IMR-90 (cell line): ENCODE measurements at regions not wholly inside any gene's neighbourhood (a gene's known extent, or its start where the extent isn't known, plus 50 kb on each side); places are given as distances from the start of the nearest gene placed in this dataset.

ENCODE experiments used
- ATAC-seq: fragments of 200-7000 bp; cut with Tn5 transposase; 2 replicates; pipeline ENCODE4 v1.9.1; 2020; ENCODE audit warnings: low read depth, mild to moderate bottlenecking, moderate library complexity
- BruUV-seq: library from RNA; stranded (reverse); fragments of 400-500 nt; replicated peaks from 2 replicates; lab custom pipeline; 2021; lab: Mats Ljungman, UMichigan
- CTCF ChIA-PET: fragments of 300-600 bp; formaldehyde crosslinking; extraction: SDS; loops from one replicate; lab custom pipeline; 2021; ENCODE audit warnings: antibody characterized with exemption; lab: Yijun Ruan, JAX
- POLR2A ChIA-PET: fragments of 300-600 bp; sonication (Branson Sonifier 250); formaldehyde crosslinking; loops from one replicate; lab custom pipeline; 2022; ENCODE audit warnings: antibody characterized with exemption; ENCODE audit not compliant: unreplicated experiment; lab: Charles Lee
- DNase-seq: peaks from one replicate; pipeline ENCODE4 v3.0.0; 2013
- H2AFZ ChIP-seq: replicated peaks from 2 replicates; pipeline ENCODE3; 2013; ENCODE audit warnings: low read length, mild to moderate bottlenecking; ENCODE audit not compliant: poor library complexity
- H2AK5ac ChIP-seq: 2 replicates; pipeline ENCODE4 v1.6.1; 2013; ENCODE audit warnings: low read depth, low read length, inconsistent platforms
- H2AK9ac ChIP-seq: replicated peaks from 2 replicates; pipeline ENCODE3; 2013; ENCODE audit warnings: mild to moderate bottlenecking, low read depth, low read length, moderate library complexity; ENCODE audit not compliant: poor library complexity
- H2BK120ac ChIP-seq: 2 replicates; pipeline ENCODE4 v1.6.1; 2013; ENCODE audit warnings: low read depth, low read length, inconsistent platforms
- H2BK15ac ChIP-seq: 3 replicates; pipeline ENCODE4 v1.6.1; 2013; ENCODE audit warnings: low read depth, low read length, inconsistent platforms
- H2BK20ac ChIP-seq: 2 replicates; pipeline ENCODE4 v1.6.1; 2013; ENCODE audit warnings: low read depth, mild to moderate bottlenecking, inconsistent platforms, low read length, moderate library complexity
- H2BK5ac ChIP-seq: 2 replicates; pipeline ENCODE4 v1.6.1; 2013; ENCODE audit warnings: mild to moderate bottlenecking, low read depth, low read length, inconsistent platforms; ENCODE audit not compliant: poor library complexity, severe bottlenecking
- H3K14ac ChIP-seq: replicated peaks from 2 replicates; pipeline ENCODE4 v1.6.1; 2013; ENCODE audit warnings: low read depth, low read length, inconsistent platforms
- H3K18ac ChIP-seq: 2 replicates; pipeline ENCODE4 v1.6.1; 2013; ENCODE audit warnings: low read depth, low read length, control low read depth
- H3K23ac ChIP-seq: 2 replicates; pipeline ENCODE4 v1.6.1; 2013; ENCODE audit warnings: low read depth, low read length, inconsistent platforms
- H3K27ac ChIP-seq: 2 replicates; pipeline ENCODE4 v1.5.1; 2013; ENCODE audit warnings: mild to moderate bottlenecking, control low read depth, low read length; ENCODE audit not compliant: insufficient read depth
- H3K27me3 ChIP-seq: 2 replicates; pipeline ENCODE4 v1.6.1; 2013; ENCODE audit warnings: low read length; ENCODE audit not compliant: control insufficient read depth, insufficient read depth
- H3K36me3 ChIP-seq: 2 replicates; pipeline ENCODE4 v1.6.1; 2013; ENCODE audit warnings: low read length, mixed read lengths; ENCODE audit not compliant: control insufficient read depth, insufficient read depth
- H3K4ac ChIP-seq: 2 replicates; pipeline ENCODE4 v1.6.1; 2013; ENCODE audit warnings: low read depth, low read length, inconsistent platforms
- H3K4me1 ChIP-seq: 2 replicates; pipeline ENCODE4 v1.6.1; 2013; ENCODE audit warnings: low read length, mixed read lengths; ENCODE audit not compliant: control insufficient read depth, insufficient read depth
- H3K4me2 ChIP-seq: 2 replicates; pipeline ENCODE4 v1.6.1; 2013; ENCODE audit warnings: low read depth, mild to moderate bottlenecking, control low read depth, low read length, moderate library complexity
- H3K4me3 ChIP-seq: 2 replicates; pipeline ENCODE4 v1.5.1; 2013; ENCODE audit warnings: low read depth, mild to moderate bottlenecking, control low read depth, low read length, moderate library complexity; ENCODE audit not compliant: insufficient read depth
- H3K56ac ChIP-seq: 2 replicates; pipeline ENCODE4 v1.6.1; 2013; ENCODE audit warnings: low read length, inconsistent platforms; ENCODE audit not compliant: insufficient read depth; ENCODE audit errors: extremely low read depth
- H3K79me1 ChIP-seq, 2 experiments: 2 replicates each; pipeline ENCODE4 v1.6.1; 2013; ENCODE audit warnings: low read length in 2 of 2, inconsistent platforms in 1 of 2, low read depth in 1 of 2
- H3K9ac ChIP-seq: 2 replicates; pipeline ENCODE4 v1.6.1; 2013; ENCODE audit warnings: low read depth, low read length, control low read depth
- H3K9me1 ChIP-seq: 2 replicates; pipeline ENCODE4 v1.6.1; 2013; ENCODE audit warnings: low read length, inconsistent platforms; ENCODE audit not compliant: insufficient read depth
- H3K9me3 ChIP-seq: 2 replicates; pipeline ENCODE4 v1.6.1; 2013; ENCODE audit warnings: low read length; ENCODE audit not compliant: control insufficient read depth, insufficient read depth
- H4K20me1 ChIP-seq: 2 replicates; pipeline ENCODE4 v1.6.1; 2013; ENCODE audit warnings: low read length, inconsistent platforms; ENCODE audit not compliant: insufficient read depth
- H4K5ac ChIP-seq: 2 replicates; pipeline ENCODE4 v1.6.1; 2013; ENCODE audit warnings: mild to moderate bottlenecking, low read depth, low read length, control low read depth
- H4K8ac ChIP-seq, 2 experiments: 2 replicates each; pipeline ENCODE4 v1.6.1; 2013; ENCODE audit warnings: low read depth in 2 of 2, low read length in 2 of 2, control low read depth in 1 of 2, inconsistent platforms in 1 of 2
- H4K91ac ChIP-seq: 2 replicates; pipeline ENCODE4 v1.6.1; 2013; ENCODE audit warnings: low read depth, low read length, inconsistent platforms; ENCODE audit not compliant: insufficient read depth
- BHLHE40 ChIP-seq: fragments of 150-350 bp; IDR thresholded peaks from 2 replicates; pipeline ENCODE4 v1.6.1; 2016; ENCODE audit warnings: mild to moderate bottlenecking, low read depth, low read length
- CEBPB ChIP-seq: IDR thresholded peaks from 2 replicates; pipeline ENCODE4 v1.6.1; 2012; ENCODE audit warnings: low read depth, low read length, improper control_type of control experiment
- CHD1 ChIP-seq: IDR thresholded peaks from 2 replicates; pipeline ENCODE4 v1.6.1; 2012; ENCODE audit warnings: low read depth, low read length, improper control_type of control experiment
- FOS ChIP-seq: fragments of 150-350 bp; IDR thresholded peaks from 2 replicates; pipeline ENCODE4 v1.6.1; 2016; ENCODE audit warnings: low read depth, low read length
- MAFK ChIP-seq: IDR thresholded peaks from 2 replicates; pipeline ENCODE4 v1.6.1; 2012; ENCODE audit warnings: low read depth, low read length, improper control_type of control experiment
- MAZ ChIP-seq: IDR thresholded peaks from 2 replicates; pipeline ENCODE4 v1.6.1; 2012; ENCODE audit warnings: low read depth, mild to moderate bottlenecking, low read length, improper control_type of control experiment, moderate library complexity, borderline replicate concordance
- MXI1 ChIP-seq: IDR thresholded peaks from 2 replicates; pipeline ENCODE4 v1.6.1; 2012; ENCODE audit warnings: low read depth, mild to moderate bottlenecking, low read length, moderate library complexity, borderline replicate concordance
- NFE2L2 ChIP-seq: fragments of 150-350 bp; IDR thresholded peaks from 2 replicates; pipeline ENCODE4 v1.6.1; 2016; ENCODE audit warnings: low read depth, mild to moderate bottlenecking, low read length
- POLR2A ChIP-seq: IDR thresholded peaks from 2 replicates; pipeline ENCODE4 v1.6.1; 2012; ENCODE audit warnings: mild to moderate bottlenecking, low read depth, low read length
- RAD21 ChIP-seq: IDR thresholded peaks from 2 replicates; pipeline ENCODE4 v1.6.1; 2012; ENCODE audit warnings: low read length, improper control_type of control experiment
- RCOR1 ChIP-seq: IDR thresholded peaks from 2 replicates; pipeline ENCODE4 v1.6.1; 2012; ENCODE audit warnings: mild to moderate bottlenecking, low read length, improper control_type of control experiment; ENCODE audit not compliant: insufficient replicate concordance
- RFX5 ChIP-seq: IDR thresholded peaks from 2 replicates; pipeline ENCODE4 v1.8.0; 2012; ENCODE audit warnings: low read depth, mild to moderate bottlenecking, low read length, moderate library complexity
- SMC3 ChIP-seq: fragments of 150-350 bp; IDR thresholded peaks from 2 replicates; pipeline ENCODE4 v1.6.1; 2016; ENCODE audit warnings: low read depth, mild to moderate bottlenecking, antibody characterized with exemption, low read length, moderate library complexity
- dilution Hi-C: fragments of 300-500 bp; cut with HindIII; formaldehyde crosslinking; loops from one replicate; pipeline ENCODE4 v1.14.3; 2018; ENCODE audit warnings: low sequenced_read_pairs; ENCODE audit not compliant: unreplicated experiment
- in situ Hi-C: fragments of 300-500 bp; cut with MboI; formaldehyde crosslinking; loops from 3 replicates; pipeline ENCODE4 v1.14.3; 2019; ENCODE audit warnings: low sequenced_read_pairs, inconsistent platforms, mixed read lengths
- intact Hi-C: fragments of 100-400 bp; cut with micrococcal nuclease; formaldehyde crosslinking; loops from 2 replicates; pipeline ENCODE4 v1.10.0; 2022
- TF ChIP-seq, protein P1 (sequence below): fragments of 150-350 bp; IDR thresholded peaks from 2 replicates; pipeline ENCODE4 v1.6.1; 2017; ENCODE audit warnings: mild to moderate bottlenecking, antibody characterized with exemption, low read length, low read depth
- TF ChIP-seq, protein P2 (sequence below): fragments of 150-350 bp; IDR thresholded peaks from 2 replicates; pipeline ENCODE4 v1.6.1; 2016; ENCODE audit warnings: low read depth, mild to moderate bottlenecking, low read length, moderate library complexity, borderline replicate concordance
- TF ChIP-seq, protein P3 (sequence below): conservative IDR thresholded peaks from 2 replicates; pipeline ENCODE4 v1.5.1; 2012; ENCODE audit warnings: mild to moderate bottlenecking, low read depth, low read length, improper control_type of control experiment

DNA sequence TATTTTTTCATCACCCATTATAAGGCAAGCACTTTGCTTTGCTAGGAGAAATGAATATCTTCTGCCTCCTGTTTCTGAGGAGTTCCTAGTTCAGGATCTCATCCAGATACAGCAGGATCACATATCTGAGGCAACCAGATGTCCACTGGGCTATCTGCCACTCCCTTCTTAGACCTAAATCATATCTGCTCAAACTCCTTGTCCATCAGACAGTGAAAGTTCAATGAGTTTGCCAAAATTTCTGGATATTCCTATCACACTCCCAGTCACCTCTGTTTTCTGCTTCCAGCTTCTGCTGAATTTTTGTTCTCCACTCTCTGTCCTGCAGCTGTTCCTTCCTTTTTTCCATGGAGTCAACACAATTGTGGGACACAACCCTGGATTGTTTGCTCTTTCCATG lies 54.2 kb upstream of the BASP1 start:
- Histone ChIP-seq H2BK15ac (peak overlapping the region; percentile 64; the same call in 2 of the 3 replicates), H3K9me1 (no peaks in the 10 kb centered on the region; the same call in 1 of the 2 replicates), H3K4me1 (peaks cover 11% of the 10 kb centered on the region), H3K9me3 (no peaks in the 10 kb centered on the region), H2BK120ac (peak overlapping the region; percentile 0; the same call in 1 of the 2 replicates), H2BK5ac (peak overlapping the region; percentile 20), H4K5ac (peak overlapping the region; percentile 80; the same call in 1 of the 2 replicates), H3K4me2 (no peak overlapping the region), H2BK20ac (peak overlapping the region; percentile 30; the same call in 1 of the 2 replicates), H3K56ac (no peak overlapping the region), H3K27ac (no peak overlapping the region), H3K18ac (peak overlapping the region; percentile 96), H2AK5ac (peak overlapping the region; percentile 60; the same call in 1 of the 2 replicates), H2AK9ac (no peak overlapping the region), H3K14ac (peak overlapping the region; percentile 30), H4K91ac (no peak overlapping the region; the same call in 1 of the 2 replicates), H4K20me1 (no peaks in the 10 kb centered on the region), H3K9ac (no peak overlapping the region; the same call in 1 of the 2 replicates), H3K79me1 (no peaks in the 10 kb centered on the region; a peak in 1 of 4 replicates), H3K36me3 (no peaks in the 10 kb centered on the region), H3K4me3 (no peak overlapping the region), H2AFZ (no peak overlapping the region), H3K27me3 (no peaks in the 10 kb centered on the region), H3K4ac (peak overlapping the region; percentile 0; the same call in 1 of the 2 replicates), H3K23ac (no peak overlapping the region), H4K8ac (0 out of 4 replicates have a peak overlapping the region, but pooled peaks of 1 of the 2 experiments have one; percentile 16)
- intact Hi-C loops (no loop called here), in situ Hi-C loops (no loop called here), dilution Hi-C loops (no loop called here)
- BruUV-seq, result no TSS peak
- TF ChIP-seq, protein P1, sequence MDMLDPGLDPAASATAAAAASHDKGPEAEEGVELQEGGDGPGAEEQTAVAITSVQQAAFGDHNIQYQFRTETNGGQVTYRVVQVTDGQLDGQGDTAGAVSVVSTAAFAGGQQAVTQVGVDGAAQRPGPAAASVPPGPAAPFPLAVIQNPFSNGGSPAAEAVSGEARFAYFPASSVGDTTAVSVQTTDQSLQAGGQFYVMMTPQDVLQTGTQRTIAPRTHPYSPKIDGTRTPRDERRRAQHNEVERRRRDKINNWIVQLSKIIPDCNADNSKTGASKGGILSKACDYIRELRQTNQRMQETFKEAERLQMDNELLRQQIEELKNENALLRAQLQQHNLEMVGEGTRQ, result no peak
- TF ChIP-seq CHD1 (no peak), BHLHE40 (no peak), NFE2L2 (no peak), SMC3 (no peak), RAD21 (no peak), RCOR1 (no peak), RFX5 (no peak), MAZ (no peak), POLR2A (no peak), FOS (no peak), MXI1 (no peak), MAFK (no peak), CEBPB (no peak)
- TF ChIP-seq, protein P2, sequence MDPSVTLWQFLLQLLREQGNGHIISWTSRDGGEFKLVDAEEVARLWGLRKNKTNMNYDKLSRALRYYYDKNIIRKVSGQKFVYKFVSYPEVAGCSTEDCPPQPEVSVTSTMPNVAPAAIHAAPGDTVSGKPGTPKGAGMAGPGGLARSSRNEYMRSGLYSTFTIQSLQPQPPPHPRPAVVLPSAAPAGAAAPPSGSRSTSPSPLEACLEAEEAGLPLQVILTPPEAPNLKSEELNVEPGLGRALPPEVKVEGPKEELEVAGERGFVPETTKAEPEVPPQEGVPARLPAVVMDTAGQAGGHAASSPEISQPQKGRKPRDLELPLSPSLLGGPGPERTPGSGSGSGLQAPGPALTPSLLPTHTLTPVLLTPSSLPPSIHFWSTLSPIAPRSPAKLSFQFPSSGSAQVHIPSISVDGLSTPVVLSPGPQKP, result no peak
- TF ChIP-seq, protein P3, sequence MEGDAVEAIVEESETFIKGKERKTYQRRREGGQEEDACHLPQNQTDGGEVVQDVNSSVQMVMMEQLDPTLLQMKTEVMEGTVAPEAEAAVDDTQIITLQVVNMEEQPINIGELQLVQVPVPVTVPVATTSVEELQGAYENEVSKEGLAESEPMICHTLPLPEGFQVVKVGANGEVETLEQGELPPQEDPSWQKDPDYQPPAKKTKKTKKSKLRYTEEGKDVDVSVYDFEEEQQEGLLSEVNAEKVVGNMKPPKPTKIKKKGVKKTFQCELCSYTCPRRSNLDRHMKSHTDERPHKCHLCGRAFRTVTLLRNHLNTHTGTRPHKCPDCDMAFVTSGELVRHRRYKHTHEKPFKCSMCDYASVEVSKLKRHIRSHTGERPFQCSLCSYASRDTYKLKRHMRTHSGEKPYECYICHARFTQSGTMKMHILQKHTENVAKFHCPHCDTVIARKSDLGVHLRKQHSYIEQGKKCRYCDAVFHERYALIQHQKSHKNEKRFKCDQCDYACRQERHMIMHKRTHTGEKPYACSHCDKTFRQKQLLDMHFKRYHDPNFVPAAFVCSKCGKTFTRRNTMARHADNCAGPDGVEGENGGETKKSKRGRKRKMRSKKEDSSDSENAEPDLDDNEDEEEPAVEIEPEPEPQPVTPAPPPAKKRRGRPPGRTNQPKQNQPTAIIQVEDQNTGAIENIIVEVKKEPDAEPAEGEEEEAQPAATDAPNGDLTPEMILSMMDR, result no peak
- DNase-seq, result no peak
- ATAC-seq, result no peak
- ChIA-PET POLR2A (no interaction called here), CTCF (interaction anchor here (0.9 kb wide), 1 partner anchor 51 kb away, joined by 3 read pairs; no protein-coding TSS in a partner anchor)
